Activated CD4-positive, alpha-beta T cell treated with anti-CD3 and anti-CD28 coated beads, Interleukin-2, amount 50 U/mL, for 16 hours (primary cell): ENCODE measurements at regions not wholly inside any gene's neighbourhood (a gene's known extent, or its start where the extent isn't known, plus 50 kb on each side); places are given as distances from the start of the nearest gene placed in this dataset.

Experiments
- DNase-seq: peaks from one replicate; pipeline ENCODE4 v3.0.0-alpha.2; 2020

DNA sequence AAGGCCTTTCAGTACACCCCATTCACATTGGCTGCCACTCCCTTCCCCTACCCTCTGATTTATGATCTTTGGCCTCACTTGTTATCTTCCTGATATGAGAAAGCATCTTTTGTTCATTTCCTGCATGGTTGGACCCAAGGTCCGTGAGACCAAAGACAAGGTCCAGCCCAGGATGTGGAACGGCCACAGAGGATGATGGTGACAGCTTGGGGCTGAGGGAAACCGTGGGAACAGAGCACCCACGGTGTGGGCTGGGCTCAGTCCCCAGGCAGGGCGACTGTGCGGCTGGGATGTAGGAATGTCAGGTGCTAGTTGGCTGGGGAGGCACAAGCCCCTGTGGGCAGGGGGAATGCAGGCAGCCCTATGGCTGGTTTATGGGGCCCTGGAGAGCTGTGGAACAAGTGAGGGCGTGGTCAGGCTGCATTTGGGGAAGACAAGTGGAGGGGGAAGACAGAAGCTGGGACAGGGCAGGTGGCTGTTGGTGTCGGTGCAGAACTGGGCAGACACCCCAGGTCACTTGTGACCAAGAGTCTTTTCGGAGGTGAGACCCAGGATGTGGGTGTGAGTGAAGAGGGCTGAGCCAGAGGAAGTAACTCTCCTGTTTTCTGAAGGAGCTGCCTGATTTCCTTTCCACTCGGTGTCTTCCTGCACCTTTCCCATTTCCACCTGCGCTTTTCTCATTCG, 51.7 kb upstream of the IGFBP3 start:
- DNase-seq = no peak

DNA sequence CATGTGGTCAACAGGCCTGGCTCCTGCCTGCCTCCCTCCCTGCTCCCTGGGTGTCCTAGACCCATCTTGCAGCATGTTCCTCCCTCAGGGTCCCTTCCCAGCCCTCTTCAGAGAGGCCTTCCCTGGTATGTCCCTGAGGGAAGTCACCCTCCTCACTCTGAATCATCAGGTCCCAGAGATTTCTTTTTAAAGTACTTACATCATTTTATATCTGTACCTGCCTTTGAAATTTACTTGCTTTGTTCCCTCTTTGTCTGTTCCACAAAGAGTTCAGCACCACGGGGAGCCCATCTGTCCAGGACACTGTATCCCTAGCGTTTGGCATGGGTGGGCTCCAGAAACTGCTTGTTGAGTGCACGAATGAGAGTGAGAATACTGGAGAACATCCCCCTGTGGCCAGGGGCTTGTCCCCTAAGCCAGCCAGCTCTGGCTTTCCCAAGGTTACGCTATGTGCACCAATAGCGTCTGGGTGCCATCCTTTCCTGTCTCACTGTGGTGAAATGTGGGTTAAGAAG, 50.6 kb upstream of the IGFBP3 start:
- DNase-seq = no peak

DNA sequence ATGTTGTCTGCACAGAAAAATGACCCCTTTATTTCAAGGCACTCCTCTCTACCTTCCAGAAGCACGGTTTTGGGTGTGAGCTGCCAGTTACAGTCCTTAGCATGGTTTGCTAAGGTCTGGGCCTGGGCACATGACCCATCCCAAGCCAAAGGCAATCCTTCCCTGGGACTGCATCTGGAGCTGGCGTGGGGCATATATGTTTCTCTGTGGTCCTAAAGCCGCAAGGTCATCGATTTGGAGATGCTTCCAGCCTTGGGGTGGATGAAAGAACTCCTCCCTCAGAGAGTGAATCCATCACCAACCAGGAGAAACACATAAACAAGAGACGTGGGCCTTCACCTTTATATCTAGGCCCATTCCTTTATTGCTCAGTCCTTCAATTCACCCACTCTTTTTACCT, 50.1 kb upstream of the IGFBP3 start:
- no peak for DNase-seq
